Lower leg skin (tissue), 3 donors: ENCODE measurements at regions not wholly inside any gene's neighbourhood (a gene's known extent, or its start where the extent isn't known, plus 50 kb on each side); places are given as distances from the start of the nearest gene placed in this dataset.

Experiments
- CTCF ChIP-seq, 3 donors: fragments of 450-650 bp; IDR thresholded peaks; one replicate each; pipeline ENCODE4 v1.5.1; 2016; ENCODE audit warnings: antibody characterized with exemption in 3 of 3, mild to moderate bottlenecking in 3 of 3, moderate library complexity in 2 of 3
- POLR2A ChIP-seq, 2 donors: fragments of 450-650 bp; IDR thresholded peaks; one replicate each; pipeline ENCODE4 v1.6.1; 2016 to 2017; ENCODE audit warnings: antibody characterized with exemption in 2 of 2, mild to moderate bottlenecking in 1 of 2, moderate library complexity in 1 of 2

- TF ChIP-seq POLR2A (IDR thresholded peaks at IDR 0.05) (no peak), CTCF (IDR thresholded peaks at IDR 0.05) (no peak)
Measured at GRCh38 chr5:116825486-116825885, 250.9 kb upstream of the SEMA6A start.
